Activated naive CD4-positive, alpha-beta T cell treated with anti-CD3 and anti-CD28 coated beads, Interleukin-2, amount 50 U/mL, for 24 hours (primary cell): ENCODE measurements at regions not wholly inside any gene's neighbourhood (a gene's known extent, or its start where the extent isn't known, plus 50 kb on each side); places are given as distances from the start of the nearest gene placed in this dataset.
"Not testable (repeated sequence)": the region's sequence is repeated elsewhere in the genome, so short reads cannot be mapped to it uniquely, and the experiment has no call there.

ENCODE experiments used
- H3K27ac Mint-ChIP-seq: one replicate; pipeline ENCODE4 v1.8.0; 2021; ENCODE audit warnings: mild to moderate bottlenecking, mixed read lengths
- H3K27me3 Mint-ChIP-seq: one replicate; pipeline ENCODE4 v1.8.0; 2021; ENCODE audit warnings: mixed read lengths
- H3K36me3 Mint-ChIP-seq: one replicate; pipeline ENCODE4 v1.8.0; 2021; ENCODE audit warnings: mixed read lengths
- H3K4me1 Mint-ChIP-seq: one replicate; pipeline ENCODE4 v1.8.0; 2021; ENCODE audit warnings: mixed read lengths
- H3K4me3 Mint-ChIP-seq: one replicate; pipeline ENCODE4 v1.8.0; 2021; ENCODE audit warnings: mild to moderate bottlenecking, mixed read lengths
- H3K9me3 Mint-ChIP-seq: one replicate; pipeline ENCODE4 v1.8.0; 2021; ENCODE audit warnings: mixed read lengths

GRCh38 chr10:47590534-47590933 lies 67.1 kb upstream of the AGAP9 start:
- H3K9me3 Mint-ChIP-seq, H3K27ac Mint-ChIP-seq, H3K4me3 Mint-ChIP-seq, H3K4me1 Mint-ChIP-seq, H3K36me3 Mint-ChIP-seq, H3K27me3 Mint-ChIP-seq: not testable (repeated sequence)

GRCh38 chr10:47582051-47582450 lies 58.6 kb upstream of the AGAP9 start:
- not testable (repeated sequence) for H3K9me3 Mint-ChIP-seq, H3K36me3 Mint-ChIP-seq, H3K27ac Mint-ChIP-seq, H3K4me3 Mint-ChIP-seq, H3K4me1 Mint-ChIP-seq, H3K27me3 Mint-ChIP-seq

GRCh38 chr10:47580063-47580462 lies 56.6 kb upstream of the AGAP9 start:
- H3K9me3 Mint-ChIP-seq, H3K36me3 Mint-ChIP-seq, H3K27ac Mint-ChIP-seq, H3K4me1 Mint-ChIP-seq, H3K27me3 Mint-ChIP-seq, H3K4me3 Mint-ChIP-seq: not testable (repeated sequence)

- H3K36me3 Mint-ChIP-seq, H3K9me3 Mint-ChIP-seq, H3K4me1 Mint-ChIP-seq, H3K4me3 Mint-ChIP-seq, H3K27ac Mint-ChIP-seq, H3K27me3 Mint-ChIP-seq: not testable (repeated sequence)
Observed at GRCh38 chr10:47578547-47578946, 55.1 kb upstream of the AGAP9 start.
